ENCODE measurements at regions not wholly inside any gene's neighbourhood (a gene's known extent, or its start where the extent isn't known, plus 50 kb on each side); places are given as distances from the start of the nearest gene placed in this dataset.
"Not testable (repeated sequence)": the region's sequence is repeated elsewhere in the genome, so short reads cannot be mapped to it uniquely, and the experiment has no call there.

- no peaks in the 10 kb centered on the region for H3K36me3 ChIP-seq
- no peaks in the 10 kb centered on the region for H3K27me3 ChIP-seq
- TF ChIP-seq CTCF (IDR thresholded peaks at IDR 0.05; ENCODE audit: low read depth, low read length), result no peak
- H3K4me1 ChIP-seq, result peaks cover 4% of the 10 kb centered on the region
- H3K4me3 ChIP-seq (ENCODE audit: low read depth, low read length), result no peak overlapping the region
- H3K9me3 ChIP-seq, result no peaks in the 10 kb centered on the region
- DNase-seq, result no peak
These were observed 75.5 kb downstream of the PABPC4L start for GRCh38 chr4:134126000-134126560.

GRCh38 chr4:134122903-134123302 lies 78.7 kb downstream of the PABPC4L start:
- no peak for DNase-seq
- H3K4me1 ChIP-seq, result peaks cover 4% of the 10 kb centered on the region
- H3K36me3 ChIP-seq, result no peaks in the 10 kb centered on the region
- no peak for TF ChIP-seq CTCF (IDR thresholded peaks at IDR 0.05; ENCODE audit: low read depth, low read length)
- no peaks in the 10 kb centered on the region for H3K27me3 ChIP-seq
- H3K9me3 ChIP-seq, result no peaks in the 10 kb centered on the region
- no peak overlapping the region for H3K4me3 ChIP-seq (ENCODE audit: low read depth, low read length)

GRCh38 chr4:134117392-134118183 lies 84.0 kb downstream of the PABPC4L start:
- TF ChIP-seq CTCF (IDR thresholded peaks at IDR 0.05; ENCODE audit: low read depth, low read length), result no peak
- H3K9me3 ChIP-seq, result no peaks in the 10 kb centered on the region
- no peaks in the 10 kb centered on the region for H3K36me3 ChIP-seq
- peaks cover 9% of the 10 kb centered on the region for H3K4me1 ChIP-seq
- no peaks in the 10 kb centered on the region for H3K27me3 ChIP-seq
- no peak for DNase-seq
- H3K4me3 ChIP-seq (ENCODE audit: low read depth, low read length), result no peak overlapping the region

GRCh38 chr4:134089885-134090284 lies 111.7 kb downstream of the PABPC4L start:
- H3K4me1 ChIP-seq, result no peaks in the 10 kb centered on the region
- H3K4me3 ChIP-seq (ENCODE audit: low read depth, low read length), result no peak overlapping the region
- no peak for DNase-seq
- H3K9me3 ChIP-seq, result no peaks in the 10 kb centered on the region
- H3K27me3 ChIP-seq, result no peaks in the 10 kb centered on the region
- no peaks in the 10 kb centered on the region for H3K36me3 ChIP-seq
- TF ChIP-seq CTCF (IDR thresholded peaks at IDR 0.05; ENCODE audit: low read depth, low read length), result no peak

GRCh38 chr4:134085496-134085895 lies 116.1 kb downstream of the PABPC4L start:
- no peak for TF ChIP-seq CTCF (IDR thresholded peaks at IDR 0.05; ENCODE audit: low read depth, low read length)
- Histone ChIP-seq H3K4me3 (ENCODE audit: low read depth, low read length) (no peak overlapping the region), H3K4me1 (no peaks in the 10 kb centered on the region), H3K9me3 (no peaks in the 10 kb centered on the region), H3K27me3 (no peaks in the 10 kb centered on the region), H3K36me3 (no peaks in the 10 kb centered on the region)
- DNase-seq, result no peak

GRCh38 chr4:134079085-134079484 lies 122.5 kb downstream of the PABPC4L start:
- not testable (repeated sequence) for H3K27me3 ChIP-seq; H3K36me3 ChIP-seq; H3K9me3 ChIP-seq; DNase-seq; H3K4me3 ChIP-seq (ENCODE audit: low read depth, low read length); H3K4me1 ChIP-seq

All from BE2C (cell line).